Thyroid gland (tissue), 4 donors: ENCODE measurements at regions not wholly inside any gene's neighbourhood (a gene's known extent, or its start where the extent isn't known, plus 50 kb on each side); places are given as distances from the start of the nearest gene placed in this dataset.

Source experiments
- CTCF ChIP-seq, 6 experiments: fragments of 200-600 bp in 3 of 6; fragments of 450-650 bp in 3 of 6; sonication (generic) in 3 of 6; IDR thresholded peaks; one replicate each; pipeline ENCODE4 v1.5.1; 2016 to 2019; ENCODE audit warnings: antibody characterized with exemption in 6 of 6, mild to moderate bottlenecking in 2 of 6, inconsistent platforms in 1 of 6, moderate library complexity in 1 of 6
- POLR2A ChIP-seq, 2 donors: fragments of 450-650 bp; IDR thresholded peaks; one replicate each; pipeline ENCODE4 v1.6.1; 2017; ENCODE audit warnings: antibody characterized with exemption in 2 of 2, mild to moderate bottlenecking in 2 of 2, moderate library complexity in 1 of 2

- TF ChIP-seq CTCF (IDR thresholded peaks at IDR 0.05), result no peak
- no peak for TF ChIP-seq POLR2A (IDR thresholded peaks at IDR 0.05)
These were observed 80.7 kb upstream of the SPRED1 start for GRCh38 chr15:38171973-38172372.
